ENCODE measurements at regions not wholly inside any gene's neighbourhood (a gene's known extent, or its start where the extent isn't known, plus 50 kb on each side); places are given as distances from the start of the nearest gene placed in this dataset.
"Not testable (repeated sequence)": the region's sequence is repeated elsewhere in the genome, so short reads cannot be mapped to it uniquely, and the experiment has no call there.

DNA sequence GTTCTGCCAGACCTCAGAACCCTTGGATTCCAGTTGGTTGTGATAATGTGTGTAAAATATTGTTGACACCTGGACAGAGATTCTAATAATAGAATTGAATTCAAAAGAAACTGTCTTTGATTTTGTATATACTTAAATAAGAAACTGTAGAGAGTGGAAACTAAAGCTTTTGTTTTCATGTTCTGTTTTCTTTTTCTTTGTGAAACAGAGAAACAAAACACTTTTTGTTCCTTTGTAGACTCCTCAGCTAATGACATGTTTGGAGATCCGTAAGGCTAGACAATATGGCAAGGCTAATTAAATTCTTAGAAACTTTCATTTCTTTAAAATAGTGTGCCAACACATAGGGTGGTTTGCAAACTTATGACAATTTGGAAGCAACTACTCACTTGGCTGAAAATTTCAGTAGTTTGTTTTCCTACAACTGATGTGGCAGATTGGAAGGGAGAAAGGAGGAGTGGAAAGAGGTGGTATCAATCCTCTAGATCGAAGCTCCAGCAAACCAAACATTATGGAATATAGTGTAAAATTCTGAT, 90.9 kb upstream of the FAT1 start:
- DNase-seq (ENCODE audit: low read depth) = no peak

- DNase-seq (ENCODE audit: low read depth) = no peak
Measured at GRCh38 chr4:186819342-186820086, 95.9 kb upstream of the FAT1 start.

- DNase-seq (ENCODE audit: low read depth) = peak; percentile 69
Measured at GRCh38 chr4:186820391-186820891, 96.8 kb upstream of the FAT1 start.

- peak; percentile 65 for DNase-seq (ENCODE audit: low read depth)
Measured at GRCh38 chr4:186823989-186824388, 100.3 kb upstream of the FAT1 start.

- no peak for DNase-seq (ENCODE audit: low read depth)
Measured at GRCh38 chr4:186825069-186825468, 101.4 kb upstream of the FAT1 start.

DNA sequence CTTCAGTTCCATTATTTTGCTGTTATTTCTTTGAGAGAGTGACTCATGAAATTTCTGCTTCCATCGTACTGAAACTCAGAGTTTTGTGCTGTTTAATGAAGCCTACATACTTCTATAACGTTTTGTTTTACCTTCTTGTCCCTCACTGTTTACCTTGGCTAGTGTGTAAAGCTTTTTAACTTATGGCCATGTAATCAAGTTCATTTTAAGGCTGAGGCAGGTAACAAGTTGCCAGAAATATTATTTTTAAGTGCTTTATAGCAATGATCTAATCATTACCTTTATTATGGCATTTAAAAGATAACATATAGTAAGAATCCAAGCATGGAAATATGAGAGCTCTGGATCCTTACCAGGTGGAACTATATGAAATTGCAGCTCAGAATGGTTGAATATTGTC, 102.3 kb upstream of the FAT1 start:
- no peak for DNase-seq (ENCODE audit: low read depth)

- DNase-seq (ENCODE audit: low read depth) = no peak
Measured at GRCh38 chr4:186826846-186827533, 103.3 kb upstream of the FAT1 start.

DNA sequence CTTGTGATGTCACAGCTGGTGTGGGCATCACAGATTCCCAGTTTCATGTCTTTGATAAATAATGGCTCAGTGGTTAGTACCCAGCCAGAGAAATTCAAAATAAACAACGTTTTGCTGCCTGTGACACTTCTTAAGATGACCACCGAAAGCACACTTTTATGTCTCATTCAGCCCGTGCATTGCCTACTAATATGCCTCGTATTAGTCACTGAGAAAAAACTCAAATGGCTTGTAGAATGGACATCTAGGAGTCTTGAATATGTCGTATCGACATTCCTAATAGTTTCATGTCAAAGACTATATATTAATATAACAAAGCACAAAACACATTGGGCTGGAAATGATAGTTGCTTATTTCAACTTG, 103.9 kb upstream of the FAT1 start:
- DNase-seq (ENCODE audit: low read depth) = no peak

- DNase-seq (ENCODE audit: low read depth) = no peak
Measured at GRCh38 chr4:186829097-186829496, 105.4 kb upstream of the FAT1 start.

GRCh38 chr4:186829740-186830449, 106.2 kb upstream of the FAT1 start:
- peak; percentile 96 for DNase-seq (ENCODE audit: low read depth)

DNA sequence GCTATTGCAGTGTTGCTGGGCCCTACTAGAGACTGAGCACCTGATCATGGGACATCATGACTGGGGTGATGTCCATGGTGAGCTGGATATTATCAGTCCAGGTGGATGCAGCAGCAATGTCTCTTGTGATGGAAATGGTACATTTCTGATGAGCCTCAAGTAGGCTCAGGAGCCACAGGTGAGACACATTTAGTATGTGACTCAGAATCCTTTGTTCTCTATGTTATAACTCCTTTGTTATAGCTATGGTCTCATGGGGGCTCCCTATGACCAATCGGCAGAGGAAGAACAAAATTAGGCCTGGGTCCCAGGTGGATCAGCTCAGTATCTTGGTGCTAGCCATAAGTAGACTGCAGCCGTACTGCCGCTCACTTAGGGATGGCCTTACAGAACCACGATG, 107.9 kb upstream of the FAT1 start:
- no peak for DNase-seq (ENCODE audit: low read depth)

GRCh38 chr4:186832906-186833305, 109.2 kb upstream of the FAT1 start:
- peak; percentile 95 for DNase-seq (ENCODE audit: low read depth)

DNA sequence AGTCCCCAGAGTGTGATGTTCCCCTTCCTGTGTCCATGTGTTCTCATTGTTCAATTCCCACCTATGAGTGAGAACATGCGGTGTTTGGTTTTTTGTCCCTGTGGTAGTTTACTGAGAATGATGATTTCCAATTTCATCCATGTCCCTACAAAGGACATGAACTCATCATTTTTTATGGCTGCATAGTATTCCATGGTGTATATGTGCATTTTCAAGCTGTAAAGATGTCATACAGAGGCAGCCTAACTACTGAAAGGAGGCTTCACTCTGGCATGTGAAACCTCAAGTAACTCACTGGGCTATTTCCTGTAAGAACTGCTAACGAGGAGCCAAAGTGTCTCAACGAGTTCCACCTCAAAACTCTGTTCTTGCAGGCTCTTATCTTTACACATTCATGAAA, 113.8 kb upstream of the FAT1 start:
- DNase-seq (ENCODE audit: low read depth) = not testable (repeated sequence)

DNA sequence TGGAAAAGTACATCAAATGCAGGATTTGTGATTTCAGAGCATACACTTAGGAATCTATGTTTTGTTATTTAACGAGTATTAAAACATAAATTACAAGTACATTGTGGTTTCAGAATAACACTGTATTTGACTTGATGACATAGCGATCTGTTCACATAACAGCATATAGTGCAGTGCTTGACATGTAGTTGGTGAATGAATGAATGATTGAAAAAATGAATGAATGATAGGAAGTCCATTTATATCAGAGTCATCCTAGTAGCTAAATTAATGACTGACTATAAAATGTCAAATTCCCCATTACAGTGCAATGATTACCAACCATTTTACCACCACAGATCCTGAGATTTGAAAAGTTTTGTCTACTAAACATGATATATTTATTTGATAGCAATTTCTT, 114.6 kb upstream of the FAT1 start:
- no peak for DNase-seq (ENCODE audit: low read depth)

DNA sequence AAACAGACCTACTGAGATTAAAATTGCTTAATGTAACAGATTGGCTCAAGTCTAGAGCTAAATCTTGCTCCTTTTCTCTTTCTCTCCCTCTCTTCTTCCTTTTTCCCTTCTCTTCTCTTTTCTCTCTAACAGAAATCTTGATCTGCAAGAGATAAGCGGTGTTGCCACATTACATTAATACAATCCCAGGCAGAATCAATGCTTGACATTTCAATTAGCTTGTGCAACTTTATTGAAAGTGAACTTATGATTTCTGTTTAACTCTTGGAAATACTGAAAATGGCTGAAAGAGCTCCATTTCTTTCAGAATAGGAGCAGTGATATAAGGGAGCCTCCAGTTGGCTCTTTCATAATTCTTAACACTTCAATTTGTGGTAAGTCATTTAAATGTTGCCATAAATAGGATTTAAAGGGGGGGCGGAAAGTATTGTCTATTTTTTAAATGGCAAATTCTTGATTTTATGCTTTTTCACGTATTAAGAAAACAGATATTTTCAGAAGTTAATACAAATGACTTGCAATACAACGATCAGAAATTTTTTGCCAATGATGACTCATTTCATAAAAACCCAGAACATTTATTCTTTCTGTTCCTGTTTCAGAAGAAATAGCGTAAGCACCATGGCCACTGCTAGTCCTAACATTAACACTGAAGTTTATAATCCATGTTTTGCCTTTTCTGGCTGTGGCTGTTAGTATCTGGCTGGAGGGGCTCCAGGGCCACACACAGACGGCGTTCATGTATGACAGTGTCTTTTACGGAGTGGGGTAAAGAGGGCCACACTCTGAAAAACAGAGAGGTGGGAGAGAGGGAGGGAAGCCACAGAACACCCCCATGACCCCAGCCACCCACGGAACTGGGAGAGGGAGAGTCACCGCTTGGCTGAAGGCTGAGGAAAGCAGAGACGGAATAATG, 115.7 kb upstream of the FAT1 start:
- peak; percentile 75 for DNase-seq (ENCODE audit: low read depth)

DNA sequence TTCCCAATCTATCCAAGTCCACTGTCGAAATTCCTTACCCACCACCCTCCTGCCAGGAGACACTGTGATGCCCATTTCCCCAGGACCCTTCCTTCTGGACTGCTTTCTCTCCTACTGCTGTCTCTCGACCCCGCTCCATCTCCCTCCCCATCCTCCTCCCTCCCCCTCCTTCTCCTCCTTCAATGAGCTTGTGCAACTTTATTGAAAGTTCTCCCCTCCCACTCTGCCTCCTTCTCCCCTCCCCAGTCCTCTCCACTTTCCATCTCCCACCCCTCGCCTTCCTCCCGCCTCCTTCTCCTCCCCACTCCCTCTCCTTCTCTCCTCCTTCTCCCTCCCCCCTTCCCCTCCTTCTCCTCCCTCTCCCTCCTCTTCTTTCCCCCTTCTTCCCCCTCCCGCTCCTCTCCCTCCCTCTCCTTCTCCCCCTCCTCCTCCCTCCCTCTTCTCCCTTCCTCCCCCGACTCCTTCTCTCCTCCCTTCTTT, 116.6 kb upstream of the FAT1 start:
- DNase-seq (ENCODE audit: low read depth) = no peak

DNA sequence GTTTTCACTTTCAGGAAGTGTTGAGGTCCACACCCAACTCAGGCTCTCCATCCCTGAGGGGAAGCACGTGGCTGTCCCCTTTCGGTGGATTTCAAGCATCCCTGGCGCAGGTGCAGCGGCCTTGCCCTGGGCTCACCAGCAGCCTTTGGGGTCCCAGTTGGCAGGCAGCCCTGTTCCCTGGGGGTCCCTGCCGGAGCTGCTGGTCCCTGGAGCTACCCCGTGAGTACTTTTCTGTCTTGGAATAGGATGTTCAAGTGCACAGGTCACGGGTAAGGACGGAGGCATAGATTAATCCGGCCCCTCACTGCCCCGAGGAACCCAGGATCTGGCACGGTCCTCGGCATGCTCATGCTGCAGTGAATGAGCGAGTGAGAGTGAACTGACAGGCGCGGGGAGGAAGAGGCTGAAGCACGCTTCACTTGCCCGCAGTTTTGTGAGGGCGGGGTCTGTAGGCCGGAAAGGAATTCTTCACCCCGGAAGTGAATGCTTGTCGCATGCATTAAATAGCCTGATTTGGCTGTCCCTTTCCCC, 117.2 kb upstream of the FAT1 start:
- no peak for DNase-seq (ENCODE audit: low read depth)

GRCh38 chr4:186844059-186844681, 120.5 kb upstream of the FAT1 start:
- peak; percentile 61 for DNase-seq (ENCODE audit: low read depth)

DNA sequence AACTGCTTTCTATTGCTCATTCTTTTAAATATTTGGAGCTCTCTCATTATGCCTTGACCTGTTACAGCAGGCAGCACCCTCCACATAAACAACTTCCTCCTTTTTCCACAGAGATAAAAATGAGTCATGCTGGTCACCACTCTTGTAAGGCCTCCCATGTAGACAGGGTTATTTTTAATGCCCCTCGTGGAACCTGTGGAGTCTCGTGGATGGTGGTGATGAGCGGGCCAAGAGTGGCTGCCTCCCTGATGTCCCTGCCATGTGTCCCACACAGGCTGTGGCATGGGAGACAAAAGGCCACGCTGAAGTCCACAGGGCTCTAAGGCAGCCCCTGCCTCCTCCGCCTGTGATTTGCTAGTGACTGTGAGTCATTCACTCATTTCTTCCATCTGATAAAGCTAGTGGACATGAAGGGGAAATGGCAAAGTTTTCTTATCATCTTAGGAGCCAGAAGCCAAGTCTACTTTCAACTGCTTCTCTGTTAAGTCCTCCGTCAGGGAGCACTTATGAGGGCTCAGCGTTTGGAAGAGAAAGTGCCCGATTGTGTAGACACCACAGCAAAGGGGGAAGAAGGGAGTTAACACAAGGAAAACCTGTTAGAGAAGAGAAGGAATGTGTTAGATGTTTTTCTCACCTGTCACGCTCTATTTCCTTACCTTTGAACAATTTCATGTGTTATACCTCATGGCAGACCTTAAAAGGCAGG, 121.6 kb upstream of the FAT1 start:
- peak; percentile 95 for DNase-seq (ENCODE audit: low read depth)

GRCh38 chr4:186846426-186846825, 122.8 kb upstream of the FAT1 start:
- no peak for DNase-seq (ENCODE audit: low read depth)

All from amniotic epithelial cell (primary cell).